H1 (cell line): ENCODE measurements at regions not wholly inside any gene's neighbourhood (a gene's known extent, or its start where the extent isn't known, plus 50 kb on each side); places are given as distances from the start of the nearest gene placed in this dataset.

Experiments used
- CTCF ChIA-PET: fragments of 300-600 bp; sonication (Branson Sonifier 250); formaldehyde crosslinking; loops from one replicate; lab custom pipeline; 2021; ENCODE audit not compliant: partially characterized antibody; lab: Charles Lee
- POLR2A ChIA-PET: fragments of 300-600 bp; sonication (Branson Sonifier 250); formaldehyde crosslinking; loops from one replicate; lab custom pipeline; 2021; ENCODE audit warnings: inconsistent platforms; ENCODE audit not compliant: partially characterized antibody; lab: Charles Lee
- DNase-seq, 2 experiments: peaks; one replicate each; pipeline versions ENCODE4 v3.0.0 to v3.0.0-alpha.2; 2010 to 2022; ENCODE audit warnings: low spot score in 2 of 2, low read depth in 1 of 2, mixed read lengths in 1 of 2
- FAIRE-seq: peaks from 2 replicates; lab custom pipeline; 2011; peaks lifted over from hg19 to GRCh38; lab: Jason Lieb, UNC
- H2AFZ ChIP-seq: 2 replicates; pipeline ENCODE4 v1.8.1; 2012; ENCODE audit warnings: low read length, inconsistent platforms
- H2AK5ac ChIP-seq: 2 replicates; pipeline ENCODE4 v1.6.1; 2013; ENCODE audit warnings: low read depth, low read length
- H2BK120ac ChIP-seq: replicated peaks from 2 replicates; pipeline ENCODE3; 2013; ENCODE audit warnings: low read depth, low read length, inconsistent platforms
- H2BK12ac ChIP-seq: 2 replicates; pipeline ENCODE4 v1.6.1; 2013; ENCODE audit warnings: low read depth, low read length
- H2BK15ac ChIP-seq: 2 replicates; pipeline ENCODE4 v1.6.1; 2013; ENCODE audit warnings: low read length
- H2BK20ac ChIP-seq: 2 replicates; pipeline ENCODE4 v1.6.1; 2013; ENCODE audit warnings: low read length
- H2BK5ac ChIP-seq: 2 replicates; pipeline ENCODE4 v1.6.1; 2013; ENCODE audit warnings: low read depth, low read length
- H3K14ac ChIP-seq: 2 replicates; pipeline ENCODE4 v1.6.1; 2013; ENCODE audit warnings: inconsistent platforms; ENCODE audit not compliant: insufficient read length
- H3K18ac ChIP-seq: 2 replicates; pipeline ENCODE4 v1.6.1; 2013; ENCODE audit warnings: low read length; ENCODE audit errors: extremely low read depth
- H3K23ac ChIP-seq: 2 replicates; pipeline ENCODE4 v1.6.1; 2013; ENCODE audit warnings: inconsistent platforms; ENCODE audit not compliant: insufficient read length
- H3K23me2 ChIP-seq: 2 replicates; pipeline ENCODE4 v1.6.1; 2013; ENCODE audit warnings: low read depth, low read length
- H3K27ac ChIP-seq: 2 replicates; pipeline ENCODE4 v1.6.1; 2011; ENCODE audit warnings: low read depth, low read length, inconsistent platforms
- H3K27me3 ChIP-seq, 4 experiments: replicated peaks in 1 of 4; 1 replicate in 1 of 4; 2 replicates in 3 of 4; pipeline versions ENCODE4 v1.6.1 to v1.8.1; 2011 to 2013; ENCODE audit warnings: low read length in 3 of 4, mild to moderate bottlenecking in 3 of 4, inconsistent platforms in 2 of 4, mixed read lengths in 2 of 4, moderate library complexity in 1 of 4; ENCODE audit not compliant: control insufficient read depth in 3 of 4, insufficient read depth in 3 of 4; ENCODE audit errors: extremely low read depth in 1 of 4
- H3K36me3 ChIP-seq, 4 experiments: 2 replicates each; pipeline versions ENCODE4 v1.6.1 to v1.8.1; 2011 to 2013; ENCODE audit warnings: mild to moderate bottlenecking in 4 of 4, low read length in 3 of 4, moderate library complexity in 2 of 4, control low read depth in 1 of 4, inconsistent platforms in 1 of 4; ENCODE audit not compliant: insufficient read depth in 4 of 4, control insufficient read depth in 2 of 4
- H3K4ac ChIP-seq: replicated peaks from 2 replicates; pipeline ENCODE3; 2013; ENCODE audit warnings: low read length, low read depth, mixed read lengths, inconsistent platforms; ENCODE audit not compliant: insufficient read length
- H3K4me1 ChIP-seq, 4 experiments: replicated peaks in 1 of 4; 1 replicate in 1 of 4; 2 replicates in 3 of 4; pipeline versions ENCODE4 v1.6.1 to v1.8.1; 2011 to 2013; ENCODE audit warnings: low read length in 3 of 4, inconsistent platforms in 2 of 4, mixed read lengths in 1 of 4; ENCODE audit not compliant: insufficient read depth in 4 of 4, control insufficient read depth in 3 of 4
- H3K4me2 ChIP-seq, 2 experiments: 2 replicates each; pipeline versions ENCODE4 v1.6.1 to v1.8.1; 2011 to 2013; ENCODE audit warnings: low read depth in 2 of 2, low read length in 2 of 2, control low read depth in 1 of 2, inconsistent platforms in 1 of 2, mild to moderate bottlenecking in 1 of 2; ENCODE audit not compliant: insufficient read depth in 1 of 2
- H3K4me3 ChIP-seq, 4 experiments: fragments of 200-600, 300-600 bp in 1 of 4; sonication (generic), shearing (Covaris generic), sonication (Bioruptor Twin) in 1 of 4; 2 replicates each; pipeline versions ENCODE4 v1.5.1 to v1.8.1; 2011 to 2016; ENCODE audit warnings: low read length in 4 of 4, low read depth in 3 of 4, control low read depth in 2 of 4, inconsistent platforms in 2 of 4, mild to moderate bottlenecking in 2 of 4, mixed read lengths in 1 of 4, moderate library complexity in 1 of 4; ENCODE audit not compliant: insufficient read depth in 2 of 4; ENCODE audit errors: extremely low read depth in 1 of 4
- H3K56ac ChIP-seq: replicated peaks from 2 replicates; pipeline ENCODE3; 2013; ENCODE audit warnings: low read depth, mild to moderate bottlenecking, mixed read lengths, low read length, inconsistent platforms; ENCODE audit not compliant: insufficient read length
- H3K79me1 ChIP-seq: 2 replicates; pipeline ENCODE4 v1.6.1; 2013; ENCODE audit warnings: low read depth, low read length, control low read depth
- H3K79me2 ChIP-seq, 2 experiments: 2 replicates each; pipeline versions ENCODE4 v1.6.1 to v1.8.1; 2012 to 2013; ENCODE audit warnings: low read length in 2 of 2, mild to moderate bottlenecking in 2 of 2, inconsistent platforms in 1 of 2; ENCODE audit not compliant: insufficient read depth in 2 of 2, control insufficient read depth in 1 of 2
- H3K9ac ChIP-seq, 4 experiments: replicated peaks in 1 of 4; 1 replicate in 1 of 4; 2 replicates in 3 of 4; pipeline versions ENCODE4 v1.6.1 to v1.8.1; 2011 to 2013; ENCODE audit warnings: low read depth in 3 of 4, low read length in 3 of 4, control low read depth in 2 of 4, mild to moderate bottlenecking in 2 of 4, moderate library complexity in 2 of 4, inconsistent platforms in 1 of 4; ENCODE audit errors: extremely low read depth in 1 of 4
- H3K9me3 ChIP-seq, 2 experiments: 2 replicates each; pipeline versions ENCODE4 v1.6.1 to v1.8.1; 2012 to 2013; ENCODE audit warnings: mild to moderate bottlenecking in 2 of 2, moderate library complexity in 2 of 2, control low read depth in 1 of 2, inconsistent platforms in 1 of 2, low read depth in 1 of 2, low read length in 1 of 2, mixed read lengths in 1 of 2; ENCODE audit not compliant: insufficient read depth in 2 of 2
- H4K20me1 ChIP-seq, 2 experiments: replicated peaks in 1 of 2; 2 replicates each; pipeline versions ENCODE3 to v1.8.1; 2011 to 2013; ENCODE audit warnings: inconsistent platforms in 2 of 2, low read length in 2 of 2, mild to moderate bottlenecking in 1 of 2; ENCODE audit not compliant: insufficient read depth in 2 of 2, control insufficient read depth in 1 of 2
- H4K5ac ChIP-seq: 2 replicates; pipeline ENCODE4 v1.6.1; 2013; ENCODE audit warnings: low read length, low read depth, mixed read lengths, inconsistent platforms; ENCODE audit not compliant: insufficient read length
- H4K8ac ChIP-seq: 2 replicates; pipeline ENCODE4 v1.8.0; 2013; ENCODE audit warnings: mild to moderate bottlenecking, moderate library complexity, low read length, inconsistent platforms; ENCODE audit not compliant: insufficient read depth; ENCODE audit errors: extremely low read depth
- H4K91ac ChIP-seq: replicated peaks from 2 replicates; pipeline ENCODE3; 2013; ENCODE audit warnings: low read length, mixed read lengths, inconsistent platforms; ENCODE audit not compliant: insufficient read length
- BCL11A ChIP-seq, 2 experiments: IDR thresholded peaks; one replicate each; pipeline ENCODE4 v1.6.1; 2011; ENCODE audit warnings: low read depth in 2 of 2, low read length in 2 of 2, mild to moderate bottlenecking in 2 of 2
- CTBP2 ChIP-seq: IDR thresholded peaks from 2 replicates; pipeline ENCODE4 v1.7.0; 2011; ENCODE audit warnings: borderline replicate concordance, mild to moderate bottlenecking, moderate library complexity, mixed read lengths, low read length; ENCODE audit not compliant: insufficient read depth, insufficient read length
- EP300 ChIP-seq, 2 experiments: IDR thresholded peaks; 1 replicate in 1 of 2; 2 replicates in 1 of 2; pipeline ENCODE4 v1.6.1; 2011 to 2012; ENCODE audit warnings: low read depth in 2 of 2, low read length in 2 of 2, mild to moderate bottlenecking in 2 of 2, borderline replicate concordance in 1 of 2, inconsistent platforms in 1 of 2, moderate library complexity in 1 of 2
- KDM5A ChIP-seq: fragments of 200-600 bp; IDR thresholded peaks from 2 replicates; pipeline ENCODE4 v1.7.1; 2012; ENCODE audit warnings: mild to moderate bottlenecking, low read length, inconsistent platforms, mixed read lengths
- SIN3A ChIP-seq, 2 experiments: IDR thresholded peaks in 1 of 2; conservative IDR thresholded peaks in 1 of 2; 2 replicates each; pipeline ENCODE4 v1.6.1; 2011 to 2012; ENCODE audit warnings: low read length in 2 of 2, improper control_type of control experiment in 1 of 2, low read depth in 1 of 2, mild to moderate bottlenecking in 1 of 2
- SIRT6 ChIP-seq: IDR thresholded peaks from one replicate; pipeline ENCODE4 v1.7.1; 2012; ENCODE audit warnings: low read length, inconsistent platforms
- TEAD4 ChIP-seq: IDR thresholded peaks from 2 replicates; pipeline ENCODE4 v1.6.1; 2012; ENCODE audit warnings: low read depth, low read length, inconsistent platforms, mixed read lengths
- WGBS, 2 experiments: shearing (Covaris generic) in 1 of 2; methylation state at CpG; one replicate each; pipeline versions ENCODE4 v1.1.6 to v1.1.7; 2013 to 2015; ENCODE audit warnings: low lambda C conversion rate in 2 of 2, mixed read lengths in 2 of 2, inconsistent platforms in 1 of 2, low coverage in 1 of 2, missing lambda C conversion rate in 1 of 2; ENCODE audit not compliant: insufficient replicate concordance in 2 of 2, insufficient coverage in 1 of 2, insufficient read length in 1 of 2; ENCODE audit errors: extremely low coverage in 1 of 2, missing lambda C conversion rate in 1 of 2; 5-methylcytosine and 5-hydroxymethylcytosine counted together

DNA sequence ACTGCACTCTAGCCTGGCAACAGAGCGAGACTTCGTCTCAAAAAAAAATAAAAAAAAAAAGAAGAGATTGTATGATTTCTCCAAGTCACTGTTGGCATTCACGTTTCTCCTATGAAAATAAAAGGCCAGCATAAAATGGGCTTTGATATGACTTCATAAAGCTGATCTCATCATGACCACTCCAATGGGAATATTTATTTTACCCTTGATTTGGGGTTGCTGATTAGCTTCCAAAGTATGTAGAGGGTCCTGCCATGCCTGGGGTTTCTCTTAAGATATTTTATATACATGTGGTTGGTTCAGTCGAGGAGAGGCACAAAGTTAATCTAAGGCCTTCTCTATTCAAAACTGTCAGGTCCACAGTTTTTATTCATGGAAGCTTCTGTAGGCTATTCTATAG, 247.0 kb upstream of the TNC start:
- H2AFZ ChIP-seq: no peak overlapping the region
- ChIA-PET POLR2A (interaction anchor here (0.6 to 1.2 kb wide), 4 partner anchors 38 to 137 kb away, joined by 4 to 6 read pairs (median 4); no protein-coding TSS in a partner anchor), CTCF (interaction anchor here (0.6 to 0.9 kb wide), 3 partner anchors 8 to 776 kb away, joined by 3 to 4 read pairs (median 4); no protein-coding TSS in a partner anchor)
- no peaks in the 10 kb centered on the region for H4K20me1 ChIP-seq
- no peak overlapping the region for H3K27ac ChIP-seq
- no peak overlapping the region for H2BK15ac ChIP-seq
- no peaks in the 10 kb centered on the region for H3K79me1 ChIP-seq
- H3K18ac ChIP-seq: no peak overlapping the region
- no peak overlapping the region for H2BK20ac ChIP-seq
- FAIRE-seq (no peak), DNase-seq (no peak)
- WGBS, 2 experiments: 97% methylated on average over 4 of the region's 4 CpGs; no CpG with 5 or more reads in 1 of the 2 experiments
- H2AK5ac ChIP-seq: no peak overlapping the region
- H2BK120ac ChIP-seq: no peak overlapping the region
- no peak overlapping the region for H4K91ac ChIP-seq
- no peak overlapping the region for H2BK12ac ChIP-seq
- H2BK5ac ChIP-seq: no peak overlapping the region
- H3K4me1 ChIP-seq: no peaks in the 10 kb centered on the region
- no peaks in the 10 kb centered on the region for H3K9me3 ChIP-seq
- no peak overlapping the region for H3K56ac ChIP-seq
- no peak overlapping the region for H3K4ac ChIP-seq
- no peaks in the 10 kb centered on the region for H3K27me3 ChIP-seq
- no peak overlapping the region for H3K4me3 ChIP-seq
- H3K23ac ChIP-seq: no peak overlapping the region
- H3K4me2 ChIP-seq: no peak overlapping the region
- H3K36me3 ChIP-seq: no peaks in the 10 kb centered on the region
- no peaks in the 10 kb centered on the region for H3K23me2 ChIP-seq
- no peak overlapping the region for H4K8ac ChIP-seq
- no peak overlapping the region for H4K5ac ChIP-seq
- no peak overlapping the region for H3K14ac ChIP-seq
- no peaks in the 10 kb centered on the region for H3K79me2 ChIP-seq
- H3K9ac ChIP-seq: no peak overlapping the region
- TF ChIP-seq SIRT6: no peak
- TF ChIP-seq TEAD4: no peak
- no peak for TF ChIP-seq SIN3A (conservative IDR thresholded peaks at IDR 0.05 in 1 of 2, IDR thresholded peaks at IDR 0.05 in 1 of 2; ENCODE audit: low read depth in 1 of 2, low read length in 2 of 2)
- no peak for TF ChIP-seq KDM5A
- TF ChIP-seq EP300 (IDR thresholded peaks at IDR 0.05; ENCODE audit: borderline replicate concordance in 1 of 2, low read depth in 2 of 2, low read length in 2 of 2): no peak
- no peak for TF ChIP-seq CTBP2
- TF ChIP-seq BCL11A (IDR thresholded peaks at IDR 0.05; ENCODE audit: low read depth in 2 of 2, low read length in 2 of 2): no peak
